SJSA1 (cell line): ENCODE measurements at regions not wholly inside any gene's neighbourhood (a gene's known extent, or its start where the extent isn't known, plus 50 kb on each side); places are given as distances from the start of the nearest gene placed in this dataset.

Experiments
- DNase-seq, 2 experiments: peaks; one replicate each; pipeline ENCODE4 v3.0.0-alpha.2; 2015 to 2020; ENCODE audit warnings: low spot score in 2 of 2, low read depth in 1 of 2
- H3K27ac ChIP-seq: fragments of 250-450 bp; sonication (Bioruptor Pico); 2 replicates; pipeline ENCODE4 v1.5.1; 2020; ENCODE audit warnings: mild to moderate bottlenecking, moderate library complexity
- H3K27me3 ChIP-seq: fragments of 250-450 bp; sonication (Bioruptor Pico); replicated peaks from 2 replicates; pipeline ENCODE4 v1.5.1; 2020; ENCODE audit warnings: mild to moderate bottlenecking, moderate library complexity
- H3K36me3 ChIP-seq: fragments of 250-450 bp; sonication (Bioruptor Pico); 2 replicates; pipeline ENCODE4 v1.5.1; 2020; ENCODE audit warnings: mild to moderate bottlenecking
- H3K4me1 ChIP-seq: fragments of 250-450 bp; sonication (Bioruptor Pico); replicated peaks from 2 replicates; pipeline ENCODE4 v1.6.1; 2021; ENCODE audit warnings: mild to moderate bottlenecking
- H3K4me3 ChIP-seq: fragments of 250-450 bp; sonication (Bioruptor Pico); 2 replicates; pipeline ENCODE4 v1.5.1; 2020; ENCODE audit warnings: mild to moderate bottlenecking
- H3K9me3 ChIP-seq: fragments of 250-450 bp; sonication (Bioruptor Pico); replicated peaks from 2 replicates; pipeline ENCODE4 v1.5.1; 2020; ENCODE audit warnings: mild to moderate bottlenecking

GRCh38 chr12:46503637-46504175, 131.1 kb upstream of the SLC38A2 start:
- Histone ChIP-seq H3K27me3 (no peaks in the 10 kb centered on the region), H3K4me3 (no peak overlapping the region), H3K4me1 (no peaks in the 10 kb centered on the region; the same call in 1 of the 2 replicates), H3K9me3 (peaks cover 10% of the 10 kb centered on the region), H3K27ac (no peak overlapping the region), H3K36me3 (no peaks in the 10 kb centered on the region)
- DNase-seq = no peak

GRCh38 chr12:46500673-46501072, 128.1 kb upstream of the SLC38A2 start:
- peaks cover under 1% of the 10 kb centered on the region; the same call in 1 of the 2 replicates for H3K9me3 ChIP-seq
- DNase-seq = no peak
- no peak overlapping the region for H3K27ac ChIP-seq
- H3K27me3 ChIP-seq = no peaks in the 10 kb centered on the region
- H3K4me1 ChIP-seq = peaks cover 7% of the 10 kb centered on the region
- H3K36me3 ChIP-seq = no peaks in the 10 kb centered on the region
- no peak overlapping the region for H3K4me3 ChIP-seq

GRCh38 chr12:46499901-46500300, 127.3 kb upstream of the SLC38A2 start:
- Histone ChIP-seq H3K4me1 (peaks cover 14% of the 10 kb centered on the region), H3K27me3 (no peaks in the 10 kb centered on the region), H3K4me3 (no peak overlapping the region), H3K36me3 (no peaks in the 10 kb centered on the region), H3K9me3 (no peaks in the 10 kb centered on the region), H3K27ac (no peak overlapping the region)
- DNase-seq = no peak

- no peak overlapping the region for H3K4me3 ChIP-seq
- no peaks in the 10 kb centered on the region for H3K27me3 ChIP-seq
- no peaks in the 10 kb centered on the region for H3K36me3 ChIP-seq
- H3K27ac ChIP-seq = peak overlapping the region; percentile 12; the same call in 1 of the 2 replicates
- DNase-seq = peak in 1 of 2 experiments; percentile 82
- H3K9me3 ChIP-seq = no peaks in the 10 kb centered on the region
- H3K4me1 ChIP-seq = peaks cover 18% of the 10 kb centered on the region
These were observed 126.7 kb upstream of the SLC38A2 start for GRCh38 chr12:46499226-46499625.

GRCh38 chr12:46497739-46498138, 125.2 kb upstream of the SLC38A2 start:
- Histone ChIP-seq H3K4me3 (no peak overlapping the region), H3K4me1 (peaks cover 30% of the 10 kb centered on the region), H3K36me3 (no peaks in the 10 kb centered on the region), H3K9me3 (no peaks in the 10 kb centered on the region), H3K27me3 (no peaks in the 10 kb centered on the region), H3K27ac (no peak overlapping the region)
- no peak for DNase-seq

GRCh38 chr12:46494424-46494823, 121.9 kb upstream of the SLC38A2 start:
- H3K27ac ChIP-seq = peak overlapping the region; percentile 95
- peaks cover 42% of the 10 kb centered on the region for H3K4me1 ChIP-seq
- DNase-seq = peak in 1 of 2 experiments; percentile 85
- H3K36me3 ChIP-seq = no peaks in the 10 kb centered on the region
- H3K27me3 ChIP-seq = no peaks in the 10 kb centered on the region
- H3K9me3 ChIP-seq = no peaks in the 10 kb centered on the region
- peak overlapping the region; percentile 31 for H3K4me3 ChIP-seq

GRCh38 chr12:46493834-46494181, 121.2 kb upstream of the SLC38A2 start:
- H3K9me3 ChIP-seq = peaks cover 3% of the 10 kb centered on the region
- peaks cover 4% of the 10 kb centered on the region for H3K27me3 ChIP-seq
- DNase-seq = no peak
- no peaks in the 10 kb centered on the region for H3K36me3 ChIP-seq
- peak overlapping the region; percentile 95 for H3K27ac ChIP-seq
- peaks cover 42% of the 10 kb centered on the region for H3K4me1 ChIP-seq
- peak overlapping the region; percentile 31 for H3K4me3 ChIP-seq

GRCh38 chr12:46493150-46493833, 120.7 kb upstream of the SLC38A2 start:
- peak overlapping the region; percentile 95 for H3K27ac ChIP-seq
- H3K4me1 ChIP-seq = peaks cover 42% of the 10 kb centered on the region

GRCh38 chr12:46492471-46493085, 120.0 kb upstream of the SLC38A2 start:
- Histone ChIP-seq H3K4me1 (peaks cover 42% of the 10 kb centered on the region), H3K27ac (peak overlapping the region; percentile 95), H3K4me3 (peak overlapping the region; percentile 31), H3K9me3 (peaks cover 12% of the 10 kb centered on the region), H3K27me3 (peaks cover 13% of the 10 kb centered on the region), H3K36me3 (peaks cover 2% of the 10 kb centered on the region; the same call in 1 of the 2 replicates)
- peak in 1 of 2 experiments; percentile 88 for DNase-seq

More at GRCh38 chr12:46493150-46493833, 120.7 kb upstream of the SLC38A2 start:
- Histone ChIP-seq H3K4me3 (peak overlapping the region; percentile 31), H3K36me3 (no peaks in the 10 kb centered on the region), H3K27me3 (peaks cover 9% of the 10 kb centered on the region), H3K9me3 (peaks cover 8% of the 10 kb centered on the region)
- no peak for DNase-seq

- no peak for DNase-seq
- Histone ChIP-seq H3K4me1 (peaks cover 40% of the 10 kb centered on the region), H3K36me3 (peaks cover 3% of the 10 kb centered on the region; the same call in 1 of the 2 replicates), H3K27me3 (peaks cover 23% of the 10 kb centered on the region), H3K4me3 (no peak overlapping the region), H3K27ac (no peak overlapping the region), H3K9me3 (peaks cover 16% of the 10 kb centered on the region)
These were observed 119.0 kb upstream of the SLC38A2 start for GRCh38 chr12:46491548-46491947.

GRCh38 chr12:46490635-46491034, 118.1 kb upstream of the SLC38A2 start:
- Histone ChIP-seq H3K36me3 (peaks cover 3% of the 10 kb centered on the region; the same call in 1 of the 2 replicates), H3K27ac (no peak overlapping the region), H3K27me3 (peaks cover 23% of the 10 kb centered on the region), H3K9me3 (peaks cover 16% of the 10 kb centered on the region), H3K4me1 (peaks cover 35% of the 10 kb centered on the region), H3K4me3 (no peak overlapping the region)
- no peak for DNase-seq

- peaks cover 3% of the 10 kb centered on the region; the same call in 1 of the 2 replicates for H3K36me3 ChIP-seq
- peaks cover 16% of the 10 kb centered on the region for H3K9me3 ChIP-seq
- peaks cover 29% of the 10 kb centered on the region for H3K4me1 ChIP-seq
- no peak overlapping the region for H3K27ac ChIP-seq
- no peak overlapping the region for H3K4me3 ChIP-seq
- peaks cover 25% of the 10 kb centered on the region for H3K27me3 ChIP-seq
- no peak for DNase-seq
These were observed 117.4 kb upstream of the SLC38A2 start for GRCh38 chr12:46489951-46490388.

- no peak overlapping the region for H3K4me3 ChIP-seq
- peaks cover 3% of the 10 kb centered on the region; the same call in 1 of the 2 replicates for H3K36me3 ChIP-seq
- peaks cover 39% of the 10 kb centered on the region for H3K27me3 ChIP-seq
- H3K27ac ChIP-seq = no peak overlapping the region
- peaks cover 16% of the 10 kb centered on the region for H3K9me3 ChIP-seq
- peaks cover 11% of the 10 kb centered on the region for H3K4me1 ChIP-seq
- DNase-seq = peak in 1 of 2 experiments; percentile 60
These were observed 115.1 kb upstream of the SLC38A2 start for GRCh38 chr12:46487567-46488131.
